ENCODE measurements at regions not wholly inside any gene's neighbourhood (a gene's known extent, or its start where the extent isn't known, plus 50 kb on each side); places are given as distances from the start of the nearest gene placed in this dataset.

GRCh38 chr4:66539745-66540144 lies 869.5 kb upstream of the EPHA5 start:
- no peak for DNase-seq (ENCODE audit: low read depth, low spot score)
- H3K4me3 ChIP-seq (ENCODE audit: low read depth, low read length): no peak overlapping the region
- H3K27me3 ChIP-seq (ENCODE audit: control insufficient read depth, insufficient read depth, low read length): no peaks in the 10 kb centered on the region
- ChIA-PET POLR2A (no interaction called here), CTCF (no interaction called here)
- H3K9me3 ChIP-seq (ENCODE audit: control insufficient read depth, insufficient read depth, low read length): peaks cover 22% of the 10 kb centered on the region
- H3K27ac ChIP-seq (ENCODE audit: low read depth, low read length): no peak overlapping the region
- TF ChIP-seq CTCF (IDR thresholded peaks at IDR 0.05; ENCODE audit: low read depth, low read length): no peak

GRCh38 chr4:66524781-66525180 lies 854.5 kb upstream of the EPHA5 start:
- Histone ChIP-seq H3K27ac (ENCODE audit: low read depth, low read length) (no peak overlapping the region), H3K4me3 (ENCODE audit: low read depth, low read length) (no peak overlapping the region), H3K9me3 (ENCODE audit: control insufficient read depth, insufficient read depth, low read length) (no peaks in the 10 kb centered on the region; the same call in 1 of the 2 replicates), H3K27me3 (ENCODE audit: control insufficient read depth, insufficient read depth, low read length) (no peaks in the 10 kb centered on the region)
- CTCF ChIA-PET: no interaction called here
- POLR2A ChIA-PET: no interaction called here
- DNase-seq (ENCODE audit: low read depth, low spot score): no peak
- TF ChIP-seq CTCF (IDR thresholded peaks at IDR 0.05; ENCODE audit: low read depth, low read length): no peak

GRCh38 chr4:66522244-66522643 lies 852.0 kb upstream of the EPHA5 start:
- no peak overlapping the region for H3K27ac ChIP-seq (ENCODE audit: low read depth, low read length)

GRCh38 chr4:66516940-66517339 lies 846.7 kb upstream of the EPHA5 start:
- H3K4me3 ChIP-seq (ENCODE audit: low read depth, low read length): no peak overlapping the region
- CTCF ChIA-PET: no interaction called here
- POLR2A ChIA-PET: no interaction called here
- H3K9me3 ChIP-seq (ENCODE audit: control insufficient read depth, insufficient read depth, low read length): peaks cover 3% of the 10 kb centered on the region; the same call in 1 of the 2 replicates
- no peak for DNase-seq (ENCODE audit: low read depth, low spot score)
- no peaks in the 10 kb centered on the region for H3K27me3 ChIP-seq (ENCODE audit: control insufficient read depth, insufficient read depth, low read length)
- TF ChIP-seq CTCF (IDR thresholded peaks at IDR 0.05; ENCODE audit: low read depth, low read length): no peak
- no peak overlapping the region for H3K27ac ChIP-seq (ENCODE audit: low read depth, low read length)

More at GRCh38 chr4:66522244-66522643, 852.0 kb upstream of the EPHA5 start:
- no peaks in the 10 kb centered on the region for H3K27me3 ChIP-seq (ENCODE audit: control insufficient read depth, insufficient read depth, low read length)
- DNase-seq (ENCODE audit: low read depth, low spot score): no peak
- TF ChIP-seq CTCF (IDR thresholded peaks at IDR 0.05; ENCODE audit: low read depth, low read length): no peak
- ChIA-PET CTCF (no interaction called here), POLR2A (no interaction called here)
- peaks cover 3% of the 10 kb centered on the region; the same call in 1 of the 2 replicates for H3K9me3 ChIP-seq (ENCODE audit: control insufficient read depth, insufficient read depth, low read length)
- no peak overlapping the region for H3K4me3 ChIP-seq (ENCODE audit: low read depth, low read length)

GRCh38 chr4:66506985-66507384 lies 836.7 kb upstream of the EPHA5 start:
- no peak for DNase-seq (ENCODE audit: low read depth, low spot score)
- no peaks in the 10 kb centered on the region for H3K9me3 ChIP-seq (ENCODE audit: control insufficient read depth, insufficient read depth, low read length)
- H3K27ac ChIP-seq (ENCODE audit: low read depth, low read length): no peak overlapping the region
- H3K4me3 ChIP-seq (ENCODE audit: low read depth, low read length): no peak overlapping the region
- ChIA-PET CTCF (no interaction called here), POLR2A (no interaction called here)
- TF ChIP-seq CTCF (IDR thresholded peaks at IDR 0.05; ENCODE audit: low read depth, low read length): no peak
- H3K27me3 ChIP-seq (ENCODE audit: control insufficient read depth, insufficient read depth, low read length): no peaks in the 10 kb centered on the region

Data from AG04450 (cell line).